HG03457 (cell line): ENCODE measurements at regions not wholly inside any gene's neighbourhood (a gene's known extent, or its start where the extent isn't known, plus 50 kb on each side); places are given as distances from the start of the nearest gene placed in this dataset.
"Not testable (repeated sequence)": the region's sequence is repeated elsewhere in the genome, so short reads cannot be mapped to it uniquely, and the experiment has no call there.

Source experiments
- ATAC-seq: cut with Tn5 transposase; IDR thresholded peaks from one replicate; pipeline ENCODE4 v1.9.1; 2021; ENCODE audit warnings: moderate number of reproducible peaks; ENCODE audit not compliant: unreplicated experiment

GRCh38 chr21:35394634-35395369, 345.7 kb upstream of the RUNX1 start:
- no peak for ATAC-seq

GRCh38 chr21:35394049-35394448, 344.9 kb upstream of the RUNX1 start:
- ATAC-seq = no peak

GRCh38 chr21:35390013-35390776, 341.1 kb upstream of the RUNX1 start:
- no peak for ATAC-seq

- no peak for ATAC-seq
These were observed 337.5 kb upstream of the RUNX1 start for GRCh38 chr21:35386491-35387079.

GRCh38 chr21:35384375-35384774, 335.3 kb upstream of the RUNX1 start:
- no peak for ATAC-seq

- ATAC-seq = no peak
These were observed 333.6 kb upstream of the RUNX1 start for GRCh38 chr21:35382696-35383095.

GRCh38 chr21:35381743-35382310, 332.7 kb upstream of the RUNX1 start:
- no peak for ATAC-seq

GRCh38 chr21:35380304-35380703, 331.2 kb upstream of the RUNX1 start:
- ATAC-seq = not testable (repeated sequence)

- no peak for ATAC-seq
These were observed 329.8 kb upstream of the RUNX1 start for GRCh38 chr21:35378881-35379280.

- ATAC-seq = no peak
These were observed 328.5 kb upstream of the RUNX1 start for GRCh38 chr21:35377505-35378090.

- ATAC-seq = no peak
These were observed 327.5 kb upstream of the RUNX1 start for GRCh38 chr21:35376406-35377135.

- ATAC-seq = no peak
These were observed 326.0 kb upstream of the RUNX1 start for GRCh38 chr21:35375115-35375514.

GRCh38 chr21:35373998-35374397, 324.9 kb upstream of the RUNX1 start:
- ATAC-seq = no peak

GRCh38 chr21:35372201-35372600, 323.1 kb upstream of the RUNX1 start:
- no peak for ATAC-seq

GRCh38 chr21:35370671-35371070, 321.6 kb upstream of the RUNX1 start:
- no peak for ATAC-seq

GRCh38 chr21:35370071-35370470, 321.0 kb upstream of the RUNX1 start:
- ATAC-seq = no peak

- ATAC-seq = no peak
These were observed 319.2 kb upstream of the RUNX1 start for GRCh38 chr21:35368326-35368725.

GRCh38 chr21:35367553-35367952, 318.5 kb upstream of the RUNX1 start:
- ATAC-seq = no peak

GRCh38 chr21:35366394-35367080, 317.4 kb upstream of the RUNX1 start:
- no peak for ATAC-seq

GRCh38 chr21:35363458-35363857, 314.4 kb upstream of the RUNX1 start:
- ATAC-seq = no peak
